NCI-H1417 treated with DMSO at 0.1 percent for 48 hours (cell line): ENCODE measurements at regions not wholly inside any gene's neighbourhood (a gene's known extent, or its start where the extent isn't known, plus 50 kb on each side); places are given as distances from the start of the nearest gene placed in this dataset.
"Not testable (repeated sequence)": the region's sequence is repeated elsewhere in the genome, so short reads cannot be mapped to it uniquely, and the experiment has no call there.

ENCODE experiments used
- DNase-seq: peaks from one replicate; lab custom pipeline; 2025; lab: John Stamatoyannopoulos, UW

DNA sequence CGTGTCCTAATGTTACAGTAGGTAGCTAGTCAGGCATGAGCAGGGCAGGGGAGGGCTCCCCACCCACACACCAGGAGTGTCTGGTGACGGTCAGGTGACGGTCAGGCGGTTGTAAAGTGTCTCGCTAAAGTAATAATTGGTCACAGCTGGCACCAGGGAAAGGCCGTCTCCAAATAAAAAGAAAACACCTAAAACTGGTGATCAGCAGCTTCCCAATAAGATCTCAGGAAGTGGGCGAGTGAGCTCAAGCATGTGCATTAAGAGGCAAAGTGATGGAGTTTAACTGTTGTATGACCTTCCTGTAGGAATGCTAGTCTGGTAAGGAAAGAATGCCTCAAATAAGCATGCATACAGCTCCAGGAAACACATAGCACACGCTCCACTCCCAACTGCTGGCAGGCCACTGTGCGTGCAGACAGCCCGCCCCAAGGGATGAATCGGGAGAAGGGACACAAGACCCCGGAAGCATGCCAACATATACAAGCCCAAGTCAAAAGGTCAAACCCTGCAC, 177.1 kb downstream of the RNF144A start:
- DNase-seq = no peak

DNA sequence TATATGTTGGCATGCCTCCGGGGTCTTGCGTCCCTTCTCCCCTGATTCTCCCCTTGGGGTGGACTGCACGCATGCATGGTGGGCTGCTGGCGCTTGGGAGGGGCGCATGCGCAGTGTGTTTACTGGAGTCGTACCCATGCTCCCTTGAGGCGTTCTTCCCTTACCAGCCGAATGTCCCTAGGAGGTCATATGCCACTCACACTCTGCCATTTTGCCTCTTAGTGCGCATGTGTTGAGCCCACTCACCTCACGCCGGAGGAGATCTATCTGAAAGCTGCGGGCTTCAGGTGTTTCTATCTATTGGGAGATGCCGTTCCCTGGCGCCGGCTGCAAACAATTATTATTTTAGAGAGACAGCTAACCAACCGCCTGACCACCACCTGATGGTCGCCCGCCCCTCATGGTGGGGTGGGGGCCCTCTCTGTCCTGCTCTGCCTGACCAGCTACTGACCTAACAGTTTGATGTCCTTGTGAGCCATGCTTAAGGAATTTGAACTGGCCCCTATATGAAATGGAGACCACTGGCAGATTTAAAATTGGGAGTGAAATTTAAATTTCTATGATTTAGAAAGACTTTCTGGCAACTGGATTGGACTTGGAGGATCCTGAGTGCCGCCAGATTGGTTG, 179.6 kb downstream of the RNF144A start:
- DNase-seq = no peak

- peak; percentile 63 for DNase-seq
These were observed 180.2 kb downstream of the RNF144A start for GRCh38 chr2:7097353-7097895.

DNA sequence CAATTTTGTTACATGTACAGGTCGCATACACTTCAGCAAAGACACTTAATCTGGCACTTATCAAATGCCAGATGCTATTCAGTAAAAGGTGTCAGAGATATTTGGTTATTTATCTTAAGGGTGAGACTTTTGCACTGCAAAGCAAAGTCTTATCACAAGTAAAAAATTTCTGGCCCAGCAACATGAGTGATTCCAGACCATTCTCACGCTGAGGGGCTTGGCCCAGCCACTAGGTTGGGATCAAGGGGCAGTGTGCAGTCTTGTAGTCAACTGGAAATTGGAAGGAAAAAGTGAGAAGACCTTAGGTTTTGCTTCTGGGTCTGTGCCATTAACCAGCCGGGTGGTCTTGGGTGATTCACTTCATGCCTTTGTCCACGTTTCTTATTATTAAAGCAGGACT, 181.6 kb downstream of the RNF144A start:
- no peak for DNase-seq

- not testable (repeated sequence) for DNase-seq
These were observed 182.5 kb downstream of the RNF144A start for GRCh38 chr2:7099687-7100086.

GRCh38 chr2:7102826-7103225, 185.6 kb downstream of the RNF144A start:
- no peak for DNase-seq

DNA sequence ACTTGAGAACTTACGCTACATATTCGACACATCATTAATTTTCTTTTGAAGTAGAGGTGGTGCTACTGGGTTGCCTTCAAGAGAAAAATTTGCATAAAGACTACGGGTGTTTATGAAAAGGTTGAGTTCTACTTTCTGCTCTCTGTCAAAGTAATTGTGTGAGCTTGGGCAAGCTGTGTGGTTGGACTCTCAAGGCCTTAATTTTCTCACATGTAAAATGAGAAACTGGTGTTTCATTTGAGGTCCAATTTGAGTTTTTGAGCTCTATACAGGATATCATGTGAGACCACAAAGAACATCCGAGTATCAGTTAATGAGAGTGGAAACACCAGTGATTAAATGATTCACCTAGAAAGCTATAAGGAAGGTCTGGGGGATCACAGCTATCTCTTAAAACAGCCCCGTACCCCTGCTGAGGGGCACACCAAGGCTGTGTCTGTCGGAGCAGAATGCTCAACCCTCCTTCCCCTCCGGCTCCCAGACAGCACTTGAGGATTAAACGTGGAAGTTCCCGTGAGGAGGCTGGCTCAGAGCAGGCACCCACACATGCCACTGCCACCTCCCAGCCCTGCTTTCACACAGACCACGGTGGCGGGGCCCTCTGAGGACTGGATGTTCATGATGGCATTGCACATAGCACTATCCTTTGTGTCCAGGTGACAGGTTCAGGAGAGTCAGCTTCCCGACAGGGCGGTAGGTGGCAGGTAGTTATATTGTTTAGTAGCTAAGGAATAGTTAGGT, 191.8 kb downstream of the RNF144A start:
- no peak for DNase-seq

DNA sequence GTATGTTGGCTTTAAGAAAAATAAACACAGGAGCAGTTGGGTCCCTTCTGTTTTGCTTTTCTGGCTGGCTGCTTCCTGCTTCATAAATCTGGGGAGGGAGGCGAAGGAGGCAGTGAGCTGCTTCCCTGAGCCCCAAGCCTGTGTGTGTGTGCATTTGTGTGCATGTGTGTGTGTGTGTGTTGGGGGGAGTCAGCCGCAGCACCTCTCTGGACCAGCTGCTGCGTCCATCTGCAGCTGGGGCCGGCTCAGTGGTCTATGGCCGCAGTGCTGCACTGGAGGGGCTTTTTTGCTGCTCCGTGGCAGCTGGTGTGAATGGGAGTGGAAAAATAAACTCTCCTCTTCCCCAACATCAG, 192.3 kb downstream of the RNF144A start:
- no peak for DNase-seq

DNA sequence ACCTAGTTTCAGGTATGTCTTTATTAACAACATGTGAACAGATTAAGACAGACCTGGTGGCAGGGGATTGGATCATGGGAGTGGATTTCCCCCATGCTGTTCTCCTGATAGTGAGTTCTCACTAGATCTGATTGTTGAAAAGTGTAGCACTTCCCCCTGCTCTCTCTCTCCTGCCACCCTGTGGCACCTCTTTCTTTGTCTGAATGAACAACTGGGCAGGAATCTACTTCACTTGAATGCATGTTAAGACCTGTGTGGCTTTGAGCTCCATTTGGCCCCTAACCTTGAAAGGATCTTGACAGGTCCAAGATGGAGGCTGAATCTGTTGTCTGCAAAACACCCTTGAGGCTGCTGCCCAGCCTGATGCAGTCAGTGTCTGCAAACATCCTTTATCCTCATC, 194.4 kb downstream of the RNF144A start:
- DNase-seq = no peak

DNA sequence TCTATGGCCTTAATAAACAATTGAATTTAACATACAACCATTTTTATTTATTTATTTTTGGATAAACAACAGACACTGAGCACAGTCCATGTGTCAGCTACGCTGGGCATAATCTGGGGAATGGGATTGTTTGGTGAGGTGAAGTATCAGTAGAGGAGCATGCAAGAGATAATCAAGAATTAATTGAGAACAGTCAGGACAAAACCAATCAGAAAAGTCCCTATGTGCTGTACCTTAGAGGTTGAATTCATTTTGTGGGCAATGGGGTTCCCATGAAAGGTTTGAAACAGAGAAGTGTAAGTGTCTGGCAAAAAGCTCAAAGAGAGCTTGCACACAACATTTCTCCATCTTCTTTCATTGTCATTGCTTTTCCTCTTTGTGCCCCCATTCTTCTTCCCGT, 198.2 kb downstream of the RNF144A start:
- no peak for DNase-seq

DNA sequence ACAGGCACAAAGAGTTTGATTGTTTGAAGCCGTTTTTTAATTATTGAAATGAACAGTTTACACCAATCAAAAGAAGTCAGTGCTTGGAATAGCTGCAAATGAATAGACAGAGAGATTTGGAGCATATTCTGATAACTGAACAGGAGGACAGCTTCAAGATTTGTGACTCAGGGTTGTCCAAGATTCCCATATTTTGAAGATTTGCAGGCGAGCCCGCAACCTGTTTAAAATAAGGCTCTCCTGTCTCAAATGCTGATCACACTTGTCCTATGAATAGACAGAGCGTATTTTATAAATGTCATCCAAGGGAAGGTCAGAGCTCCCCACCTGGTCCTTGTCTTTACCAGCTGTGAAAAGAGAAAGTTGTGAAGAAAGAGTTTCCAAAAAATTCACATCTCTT, 198.7 kb downstream of the RNF144A start:
- no peak for DNase-seq

DNA sequence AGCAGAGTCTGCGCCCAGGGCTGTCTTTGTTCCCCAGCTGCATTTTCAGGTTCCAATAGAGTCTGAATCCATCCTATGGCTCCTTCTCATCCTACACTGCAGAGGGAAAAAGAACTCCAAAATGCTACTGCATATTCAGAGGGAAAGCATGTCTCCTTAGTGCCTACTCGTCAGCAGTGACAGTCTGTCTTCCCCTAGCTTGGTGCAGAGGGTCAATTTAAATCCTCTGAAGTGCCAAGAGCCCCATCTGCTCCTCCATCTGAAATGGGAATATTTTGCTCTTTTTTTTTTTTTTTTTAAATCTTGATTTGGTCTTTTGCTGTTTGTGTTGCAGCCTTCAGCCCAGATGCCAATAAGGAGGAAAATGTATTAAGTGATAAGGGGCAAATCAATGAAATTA, 199.3 kb downstream of the RNF144A start:
- DNase-seq = no peak

DNA sequence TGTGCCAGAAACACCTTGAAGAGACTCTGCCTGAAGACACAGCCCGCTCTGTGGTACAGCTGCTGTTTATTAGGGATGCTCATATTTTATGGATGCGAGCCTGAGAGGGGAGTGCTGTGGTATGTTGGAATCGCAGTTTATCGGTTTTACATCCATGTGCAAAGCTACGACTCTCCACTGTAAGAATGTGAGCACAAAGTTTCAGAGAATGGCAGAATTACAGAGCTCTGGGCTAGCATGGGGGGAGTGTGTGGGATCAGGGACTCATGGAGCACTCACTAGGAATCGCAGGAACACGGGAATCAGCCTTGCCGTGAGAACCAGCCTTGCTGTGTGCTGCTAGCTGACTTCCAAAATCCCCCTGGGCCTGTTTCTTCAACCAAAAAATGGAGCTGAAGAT, 199.9 kb downstream of the RNF144A start:
- no peak for DNase-seq

DNA sequence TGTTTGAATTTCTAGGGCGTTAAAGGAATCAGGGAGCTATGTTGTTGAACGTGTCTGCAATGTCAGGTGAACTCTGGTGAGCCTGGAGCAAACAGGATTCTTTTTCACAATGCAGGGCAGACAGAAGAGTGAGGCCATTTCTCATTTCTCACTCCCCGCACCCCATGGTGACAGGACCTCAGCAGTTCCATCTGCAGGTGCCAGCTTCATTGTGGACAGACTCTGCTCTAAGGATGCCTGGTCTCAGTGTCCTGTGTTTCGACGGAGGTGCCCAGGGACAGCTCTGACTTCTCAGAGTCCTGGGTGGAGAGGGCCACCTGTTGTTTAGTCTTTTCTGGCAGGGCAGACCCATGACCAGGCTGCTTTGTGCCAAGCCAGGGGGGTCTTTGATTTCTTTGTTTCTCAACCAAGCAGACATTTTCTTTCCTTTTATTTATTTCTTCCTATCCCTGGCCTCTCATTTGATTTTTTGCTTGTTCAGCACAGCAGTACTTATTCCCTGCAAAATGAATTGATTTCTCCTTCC, 201.5 kb downstream of the RNF144A start:
- DNase-seq = no peak

DNA sequence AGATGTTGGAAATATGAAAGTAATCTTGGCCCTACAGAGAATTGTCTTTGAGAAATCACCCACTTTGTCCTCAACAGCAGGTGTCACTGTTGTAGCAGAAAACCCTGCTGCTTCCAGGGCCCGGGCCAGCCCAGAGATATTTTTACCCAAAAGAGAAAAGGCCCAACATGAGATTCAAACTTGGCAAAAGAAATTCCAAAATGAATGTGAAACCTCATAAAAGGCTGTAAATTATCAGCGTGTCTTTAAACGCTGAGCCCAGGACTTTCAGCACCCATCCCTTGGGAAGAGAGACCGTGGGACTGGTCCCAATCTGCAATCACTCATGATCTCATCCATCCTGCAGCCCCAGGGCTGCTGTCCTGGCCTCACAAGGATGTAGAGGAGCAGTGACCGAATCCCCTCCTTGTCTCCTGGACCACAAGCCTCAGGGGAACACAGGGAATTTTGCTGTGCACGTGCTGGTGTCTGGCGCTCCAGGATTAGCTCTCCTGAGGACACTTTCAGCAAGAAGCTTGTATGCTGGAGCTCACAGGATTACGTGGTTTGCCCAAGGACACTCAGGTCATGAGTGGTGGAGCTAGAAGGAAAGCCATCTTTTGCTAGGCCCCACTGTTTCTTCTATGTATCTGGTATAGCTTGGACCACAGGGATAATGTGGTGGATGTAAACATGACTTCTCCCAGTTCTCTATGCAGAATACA, 202.1 kb downstream of the RNF144A start:
- no peak for DNase-seq

GRCh38 chr2:7121851-7122250, 204.6 kb downstream of the RNF144A start:
- DNase-seq = no peak

DNA sequence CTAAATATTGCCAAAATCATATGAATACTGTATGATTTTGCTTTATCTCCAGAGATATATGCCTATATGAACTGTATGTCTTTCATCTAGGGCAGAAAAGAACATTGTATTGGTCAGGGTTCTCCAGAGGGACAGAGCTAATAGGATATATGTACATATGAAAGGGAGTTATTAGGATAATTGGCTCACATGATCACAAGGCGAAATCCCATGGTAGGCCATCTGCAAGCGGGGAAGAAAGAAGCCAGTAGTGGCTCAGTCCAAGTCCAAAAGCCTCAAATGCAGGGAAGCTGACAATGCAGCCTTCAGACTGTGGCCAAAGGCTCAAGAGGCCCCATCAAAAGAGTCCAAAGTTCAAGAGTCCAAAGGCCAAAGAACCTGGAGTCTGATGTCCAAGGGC, 209.9 kb downstream of the RNF144A start:
- no peak for DNase-seq

- DNase-seq = no peak
These were observed 210.5 kb downstream of the RNF144A start for GRCh38 chr2:7127687-7128086.

DNA sequence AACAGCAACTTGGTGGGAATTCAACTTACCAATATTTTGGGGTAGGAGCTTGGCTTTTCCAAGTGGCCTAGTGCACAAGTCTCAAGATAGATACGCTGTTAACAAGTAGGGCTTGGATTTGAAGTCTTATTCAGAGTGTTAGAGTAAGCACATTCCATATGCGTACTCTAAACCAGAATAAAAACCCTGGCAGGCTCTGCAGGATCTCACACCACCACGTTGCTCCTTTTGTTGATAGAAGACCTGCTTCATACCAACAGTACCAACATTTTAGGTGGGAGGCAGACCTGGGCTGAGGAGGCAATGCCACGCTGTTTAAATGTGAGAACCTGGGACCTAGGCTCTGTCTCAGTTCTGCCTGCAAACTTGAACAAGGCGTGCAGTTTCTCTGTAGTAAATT, 214.0 kb downstream of the RNF144A start:
- DNase-seq = no peak

DNA sequence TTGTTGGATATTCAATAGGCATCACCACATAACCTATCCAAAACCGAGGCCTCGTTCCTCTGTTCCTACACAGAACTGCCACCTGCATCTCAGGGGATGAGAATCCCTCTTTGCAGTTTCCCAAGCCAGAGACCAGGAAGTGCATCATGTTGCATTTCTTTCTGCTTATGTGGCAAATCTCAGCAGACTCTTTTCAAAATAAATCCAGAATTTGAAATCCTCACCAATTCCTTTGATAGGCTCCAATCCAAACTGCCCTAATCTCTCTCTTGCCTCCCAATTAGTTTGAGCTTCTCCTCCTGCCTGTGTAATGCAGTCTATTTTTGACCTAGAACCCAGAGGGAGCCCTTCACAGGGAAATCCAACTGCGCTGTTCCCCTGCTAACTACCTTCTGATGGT, 215.5 kb downstream of the RNF144A start:
- DNase-seq = no peak

- DNase-seq = no peak
These were observed 216.3 kb downstream of the RNF144A start for GRCh38 chr2:7133521-7133920.

GRCh38 chr2:7140306-7140705, 223.1 kb downstream of the RNF144A start:
- DNase-seq = no peak

- no peak for DNase-seq
These were observed 228.5 kb downstream of the RNF144A start for GRCh38 chr2:7145707-7146106.
